SK-N-SH (cell line): ENCODE measurements at regions not wholly inside any gene's neighbourhood (a gene's known extent, or its start where the extent isn't known, plus 50 kb on each side); places are given as distances from the start of the nearest gene placed in this dataset.

Experiments
- CTCF ChIA-PET: fragments of 300-600, 350-600 bp; formaldehyde crosslinking; extraction: SDS; loops from one replicate; lab custom pipeline; 2021; lab: Yijun Ruan, JAX
- POLR2A ChIA-PET: fragments of 350-600 bp; sonication (Branson Sonifier 250); formaldehyde crosslinking; extraction: SDS; loops from one replicate; lab custom pipeline; 2020; ENCODE audit warnings: antibody characterized with exemption, inconsistent platforms; lab: Yijun Ruan, JAX
- DNase-seq: peaks from one replicate; pipeline ENCODE4 v3.0.0; 2012
- H2AFZ ChIP-seq: fragments of 200-600 bp; sonication (generic); 2 replicates; pipeline ENCODE4 v1.8.1; 2016; ENCODE audit warnings: antibody characterized with exemption, mild to moderate bottlenecking, low read depth
- H3F3A ChIP-seq: fragments of 200-600 bp; sonication (generic); replicated peaks from 2 replicates; pipeline ENCODE3; 2016; ENCODE audit warnings: antibody characterized with exemption, mild to moderate bottlenecking; ENCODE audit not compliant: insufficient read depth
- H3K27ac ChIP-seq, 2 experiments: fragments of 200-500 bp in 1 of 2; fragments of 200-600 bp in 1 of 2; sonication (Bioruptor generic) in 1 of 2; sonication (generic), shearing (Covaris generic) in 1 of 2; 2 replicates each; pipeline versions ENCODE4 v1.5.1 to v1.6.1; 2014 to 2016; ENCODE audit warnings: low read depth in 2 of 2, inconsistent platforms in 1 of 2, low read length in 1 of 2, mild to moderate bottlenecking in 1 of 2, mixed read lengths in 1 of 2
- H3K27me3 ChIP-seq: fragments of 200-600 bp; sonication (generic), shearing (Covaris generic); 2 replicates; pipeline ENCODE4 v1.6.1; 2016; ENCODE audit warnings: mixed run types; ENCODE audit not compliant: insufficient read depth
- H3K36me3 ChIP-seq, 2 experiments: fragments of 200-500 bp in 1 of 2; fragments of 200-600 bp in 1 of 2; sonication (Bioruptor generic) in 1 of 2; sonication (generic) in 1 of 2; replicated peaks in 1 of 2; 2 replicates each; pipeline versions ENCODE3 to v1.5.1; 2014 to 2016; ENCODE audit warnings: low read length in 1 of 2, mild to moderate bottlenecking in 1 of 2; ENCODE audit not compliant: insufficient read depth in 2 of 2, control insufficient read depth in 1 of 2
- H3K4me1 ChIP-seq, 2 experiments: fragments of 200-500 bp in 1 of 2; fragments of 200-600 bp in 1 of 2; sonication (Bioruptor generic) in 1 of 2; sonication (generic), shearing (Covaris generic) in 1 of 2; 2 replicates each; pipeline versions ENCODE4 v1.5.1 to v1.6.1; 2014 to 2016; ENCODE audit warnings: low read depth in 1 of 2, low read length in 1 of 2, mixed run types in 1 of 2; ENCODE audit not compliant: insufficient read depth in 2 of 2, control insufficient read depth in 1 of 2
- H3K4me2 ChIP-seq: fragments of 200-600 bp; sonication (generic), shearing (Covaris generic); 2 replicates; pipeline ENCODE4 v1.6.1; 2017; ENCODE audit warnings: mixed run types
- H3K4me3 ChIP-seq, 2 experiments: fragments of 200-500 bp in 1 of 2; fragments of 200-600 bp in 1 of 2; sonication (Bioruptor generic) in 1 of 2; sonication (generic), shearing (Covaris generic) in 1 of 2; 2 replicates each; pipeline versions ENCODE4 v1.5.1 to v1.8.1; 2014 to 2016; ENCODE audit warnings: low read depth in 2 of 2, inconsistent platforms in 1 of 2, low read length in 1 of 2, mild to moderate bottlenecking in 1 of 2, mixed read lengths in 1 of 2, moderate library complexity in 1 of 2
- H3K79me2 ChIP-seq: fragments of 200-600 bp; sonication (generic); 2 replicates; pipeline ENCODE4 v1.8.1; 2017; ENCODE audit warnings: mild to moderate bottlenecking; ENCODE audit not compliant: insufficient read depth
- H3K9ac ChIP-seq: fragments of 200-600 bp; sonication (generic); 2 replicates; pipeline ENCODE4 v1.6.1; 2017; ENCODE audit warnings: mixed run types
- H3K9me2 ChIP-seq: fragments of 200-600 bp; sonication (generic); 2 replicates; pipeline ENCODE4 v1.6.1; 2017; ENCODE audit warnings: mixed run types
- H3K9me3 ChIP-seq: fragments of 200-600 bp; sonication (generic); 2 replicates; pipeline ENCODE4 v1.6.1; 2017; ENCODE audit warnings: mixed run types, mild to moderate bottlenecking, moderate library complexity
- H4K20me1 ChIP-seq: fragments of 200-600 bp; sonication (generic); 2 replicates; pipeline ENCODE4 v1.6.1; 2017; ENCODE audit warnings: mild to moderate bottlenecking, mixed run types; ENCODE audit not compliant: insufficient read depth
- ELF1 ChIP-seq: IDR thresholded peaks from 2 replicates; pipeline ENCODE4 v1.4.0; 2012
- FOXJ3 ChIP-seq: sonication (generic); formaldehyde crosslinking; IDR thresholded peaks from 2 replicates; pipeline ENCODE4 v1.5.1; 2020; ENCODE audit warnings: mild to moderate bottlenecking, missing genetic modification reagents
- FOXM1 ChIP-seq: IDR thresholded peaks from 2 replicates; pipeline ENCODE4 v1.4.0; 2012; ENCODE audit warnings: low read depth, mild to moderate bottlenecking
- GABPA ChIP-seq: IDR thresholded peaks from 2 replicates; pipeline ENCODE4 v1.4.0; 2012; ENCODE audit warnings: low read depth, mild to moderate bottlenecking
- JUND ChIP-seq: IDR thresholded peaks from 2 replicates; pipeline ENCODE4 v1.4.0; 2012
- RAD21 ChIP-seq: IDR thresholded peaks from 2 replicates; pipeline ENCODE4 v1.6.1; 2012; ENCODE audit warnings: mild to moderate bottlenecking, low read length
- RCOR1 ChIP-seq: fragments of 150-350 bp; IDR thresholded peaks from 2 replicates; pipeline ENCODE4 v1.6.1; 2017; ENCODE audit warnings: antibody characterized with exemption, low read length
- YY1 ChIP-seq: IDR thresholded peaks from 2 replicates; pipeline ENCODE4 v1.4.0; 2012; ENCODE audit warnings: low read depth, mild to moderate bottlenecking
- WGBS: methylation state at CpG from one replicate; pipeline ENCODE4 v1.1.6; 2017; ENCODE audit warnings: low lambda C conversion rate; 5-methylcytosine and 5-hydroxymethylcytosine counted together
- TF ChIP-seq, protein P1 (sequence below): fragments of 150-350 bp; IDR thresholded peaks from 2 replicates; pipeline ENCODE4 v1.6.1; 2016; ENCODE audit warnings: mild to moderate bottlenecking, low read depth, low read length
- TF ChIP-seq, protein P2 (sequence below): IDR thresholded peaks from 2 replicates; pipeline ENCODE4 v1.4.0; 2012; ENCODE audit warnings: low read depth, borderline replicate concordance
- TF ChIP-seq, protein P3 (sequence below): IDR thresholded peaks from 2 replicates; pipeline ENCODE4 v1.4.0; 2012; ENCODE audit warnings: low read depth, borderline replicate concordance
- TF ChIP-seq, protein P4 (sequence below): fragments of 200-600 bp; sonication (generic); IDR thresholded peaks from 2 replicates; pipeline ENCODE4 v1.6.1; 2017; ENCODE audit warnings: antibody characterized with exemption, mild to moderate bottlenecking, moderate library complexity

DNA sequence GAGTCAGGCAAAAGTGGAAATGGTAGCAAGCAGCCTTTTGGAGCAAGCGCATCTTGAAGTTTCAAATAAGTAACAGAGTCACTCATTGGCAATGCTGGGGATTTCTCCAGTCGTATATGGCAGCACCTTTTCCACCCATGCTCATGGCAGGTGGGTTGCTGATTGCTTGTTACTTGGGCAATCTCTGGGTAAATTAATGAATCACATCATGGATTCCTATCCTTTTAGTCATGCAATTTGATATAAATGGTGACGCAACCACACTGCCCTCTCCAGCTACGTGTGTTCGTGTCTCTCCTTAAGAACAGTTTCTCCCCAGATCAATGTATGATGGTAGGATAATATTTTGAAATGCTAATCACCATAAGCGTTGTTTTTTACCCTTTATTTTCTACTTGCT lies 339.9 kb upstream of the KCNH8 start:
- Histone ChIP-seq H3K27ac (no peak overlapping the region), H4K20me1 (no peaks in the 10 kb centered on the region), H3F3A (no peaks in the 10 kb centered on the region), H3K4me2 (no peak overlapping the region), H3K9me2 (no peaks in the 10 kb centered on the region), H3K9me3 (no peaks in the 10 kb centered on the region), H3K79me2 (no peaks in the 10 kb centered on the region), H3K27me3 (no peaks in the 10 kb centered on the region), H2AFZ (no peak overlapping the region), H3K9ac (no peak overlapping the region), H3K36me3 (no peaks in the 10 kb centered on the region), H3K4me1 (no peaks in the 10 kb centered on the region), H3K4me3 (no peak overlapping the region)
- POLR2A ChIA-PET = no interaction called here
- TF ChIP-seq RCOR1 (no peak), FOXM1 (no peak), JUND (no peak), RAD21 (no peak), FOXJ3 (CRISPR knock-in tag) (no peak)
- TF ChIP-seq, protein P1, sequence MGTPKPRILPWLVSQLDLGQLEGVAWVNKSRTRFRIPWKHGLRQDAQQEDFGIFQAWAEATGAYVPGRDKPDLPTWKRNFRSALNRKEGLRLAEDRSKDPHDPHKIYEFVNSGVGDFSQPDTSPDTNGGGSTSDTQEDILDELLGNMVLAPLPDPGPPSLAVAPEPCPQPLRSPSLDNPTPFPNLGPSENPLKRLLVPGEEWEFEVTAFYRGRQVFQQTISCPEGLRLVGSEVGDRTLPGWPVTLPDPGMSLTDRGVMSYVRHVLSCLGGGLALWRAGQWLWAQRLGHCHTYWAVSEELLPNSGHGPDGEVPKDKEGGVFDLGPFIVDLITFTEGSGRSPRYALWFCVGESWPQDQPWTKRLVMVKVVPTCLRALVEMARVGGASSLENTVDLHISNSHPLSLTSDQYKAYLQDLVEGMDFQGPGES = no peak
- DNase-seq = no peak
- 74% methylated on average over 6 of the region's 6 CpGs for WGBS
- CTCF ChIA-PET = no interaction called here

DNA sequence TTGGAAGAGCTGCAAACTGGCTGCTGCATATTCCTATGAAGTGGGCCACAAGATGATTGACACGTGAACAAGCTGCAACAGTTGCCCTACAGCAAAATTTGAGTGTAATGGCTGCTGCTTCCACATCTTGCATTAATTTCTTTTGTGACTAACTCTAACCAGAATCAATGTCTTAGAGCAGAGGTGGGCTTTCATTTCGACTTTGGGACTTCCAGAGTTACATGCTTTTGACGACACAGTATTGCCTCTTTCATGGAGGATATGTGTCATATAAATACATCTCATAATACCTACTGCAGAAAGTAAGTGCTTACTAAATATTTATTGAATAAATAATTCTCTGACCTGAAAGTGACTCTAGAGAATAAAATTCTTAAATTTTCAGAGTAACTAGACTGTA lies 340.7 kb upstream of the KCNH8 start:
- Histone ChIP-seq H3K27ac (no peak overlapping the region), H3K9me2 (no peaks in the 10 kb centered on the region), H3K9me3 (no peaks in the 10 kb centered on the region), H3K4me2 (no peak overlapping the region), H3K36me3 (no peaks in the 10 kb centered on the region), H2AFZ (no peak overlapping the region), H4K20me1 (no peaks in the 10 kb centered on the region), H3K79me2 (no peaks in the 10 kb centered on the region), H3K4me3 (no peak overlapping the region), H3F3A (no peaks in the 10 kb centered on the region), H3K27me3 (no peaks in the 10 kb centered on the region), H3K9ac (no peak overlapping the region), H3K4me1 (no peaks in the 10 kb centered on the region)
- CTCF ChIA-PET = no interaction called here
- POLR2A ChIA-PET = no interaction called here
- TF ChIP-seq, protein P2, sequence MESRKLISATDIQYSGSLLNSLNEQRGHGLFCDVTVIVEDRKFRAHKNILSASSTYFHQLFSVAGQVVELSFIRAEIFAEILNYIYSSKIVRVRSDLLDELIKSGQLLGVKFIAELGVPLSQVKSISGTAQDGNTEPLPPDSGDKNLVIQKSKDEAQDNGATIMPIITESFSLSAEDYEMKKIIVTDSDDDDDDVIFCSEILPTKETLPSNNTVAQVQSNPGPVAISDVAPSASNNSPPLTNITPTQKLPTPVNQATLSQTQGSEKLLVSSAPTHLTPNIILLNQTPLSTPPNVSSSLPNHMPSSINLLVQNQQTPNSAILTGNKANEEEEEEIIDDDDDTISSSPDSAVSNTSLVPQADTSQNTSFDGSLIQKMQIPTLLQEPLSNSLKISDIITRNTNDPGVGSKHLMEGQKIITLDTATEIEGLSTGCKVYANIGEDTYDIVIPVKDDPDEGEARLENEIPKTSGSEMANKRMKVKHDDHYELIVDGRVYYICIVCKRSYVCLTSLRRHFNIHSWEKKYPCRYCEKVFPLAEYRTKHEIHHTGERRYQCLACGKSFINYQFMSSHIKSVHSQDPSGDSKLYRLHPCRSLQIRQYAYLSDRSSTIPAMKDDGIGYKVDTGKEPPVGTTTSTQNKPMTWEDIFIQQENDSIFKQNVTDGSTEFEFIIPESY = no peak
- TF ChIP-seq, protein P3, sequence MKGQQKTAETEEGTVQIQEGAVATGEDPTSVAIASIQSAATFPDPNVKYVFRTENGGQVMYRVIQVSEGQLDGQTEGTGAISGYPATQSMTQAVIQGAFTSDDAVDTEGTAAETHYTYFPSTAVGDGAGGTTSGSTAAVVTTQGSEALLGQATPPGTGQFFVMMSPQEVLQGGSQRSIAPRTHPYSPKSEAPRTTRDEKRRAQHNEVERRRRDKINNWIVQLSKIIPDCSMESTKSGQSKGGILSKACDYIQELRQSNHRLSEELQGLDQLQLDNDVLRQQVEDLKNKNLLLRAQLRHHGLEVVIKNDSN = no peak
- no peak for TF ChIP-seq ELF1
- no peak for TF ChIP-seq JUND
- TF ChIP-seq RCOR1 = no peak
- no peak for TF ChIP-seq GABPA
- no peak for TF ChIP-seq YY1
- TF ChIP-seq, protein P4, sequence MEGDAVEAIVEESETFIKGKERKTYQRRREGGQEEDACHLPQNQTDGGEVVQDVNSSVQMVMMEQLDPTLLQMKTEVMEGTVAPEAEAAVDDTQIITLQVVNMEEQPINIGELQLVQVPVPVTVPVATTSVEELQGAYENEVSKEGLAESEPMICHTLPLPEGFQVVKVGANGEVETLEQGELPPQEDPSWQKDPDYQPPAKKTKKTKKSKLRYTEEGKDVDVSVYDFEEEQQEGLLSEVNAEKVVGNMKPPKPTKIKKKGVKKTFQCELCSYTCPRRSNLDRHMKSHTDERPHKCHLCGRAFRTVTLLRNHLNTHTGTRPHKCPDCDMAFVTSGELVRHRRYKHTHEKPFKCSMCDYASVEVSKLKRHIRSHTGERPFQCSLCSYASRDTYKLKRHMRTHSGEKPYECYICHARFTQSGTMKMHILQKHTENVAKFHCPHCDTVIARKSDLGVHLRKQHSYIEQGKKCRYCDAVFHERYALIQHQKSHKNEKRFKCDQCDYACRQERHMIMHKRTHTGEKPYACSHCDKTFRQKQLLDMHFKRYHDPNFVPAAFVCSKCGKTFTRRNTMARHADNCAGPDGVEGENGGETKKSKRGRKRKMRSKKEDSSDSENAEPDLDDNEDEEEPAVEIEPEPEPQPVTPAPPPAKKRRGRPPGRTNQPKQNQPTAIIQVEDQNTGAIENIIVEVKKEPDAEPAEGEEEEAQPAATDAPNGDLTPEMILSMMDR = no peak
- 64% methylated on average over 3 of the region's 3 CpGs for WGBS
- DNase-seq = no peak
